GM23248 (cell line): ENCODE measurements at regions not wholly inside any gene's neighbourhood (a gene's known extent, or its start where the extent isn't known, plus 50 kb on each side); places are given as distances from the start of the nearest gene placed in this dataset.

Source experiments
- EZH2 ChIP-seq: fragments of 200-600 bp; sonication (generic); IDR thresholded peaks from 2 replicates; pipeline ENCODE4 v1.6.1; 2018; ENCODE audit warnings: antibody characterized with exemption, mild to moderate bottlenecking; ENCODE audit not compliant: insufficient read depth, poor library complexity, severe bottlenecking
- EZH2phosphoT487 ChIP-seq: fragments of 200-600 bp; sonication (generic); IDR thresholded peaks from 2 replicates; pipeline ENCODE4 v1.6.1; 2018; ENCODE audit warnings: antibody characterized with exemption, moderate library complexity, mild to moderate bottlenecking, low read depth; ENCODE audit not compliant: insufficient read depth

DNA sequence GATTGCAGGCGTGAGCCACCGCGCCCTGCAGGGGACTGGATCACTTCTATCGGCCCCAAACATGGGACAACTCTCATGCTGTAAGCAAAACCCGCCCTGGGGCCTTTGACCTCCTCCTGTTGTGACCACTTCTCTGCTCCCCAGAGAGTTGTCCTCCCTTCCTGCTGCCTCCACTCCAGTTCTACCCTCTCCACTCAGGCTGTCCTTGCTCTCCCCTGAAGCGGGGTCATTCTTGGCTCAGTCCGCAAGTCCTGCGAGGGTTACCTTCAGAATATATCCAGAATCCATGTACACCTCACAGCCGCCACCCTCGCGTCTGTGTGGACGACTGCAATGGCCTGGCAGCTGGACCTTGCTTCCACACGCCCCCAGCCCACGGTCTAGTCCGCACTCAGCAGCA lies 273.7 kb downstream of the PBX3 start:
- no peak for TF ChIP-seq EZH2
- no peak for TF ChIP-seq EZH2phosphoT487
